HG02943 (cell line): ENCODE measurements at regions not wholly inside any gene's neighbourhood (a gene's known extent, or its start where the extent isn't known, plus 50 kb on each side); places are given as distances from the start of the nearest gene placed in this dataset.
"Not testable (repeated sequence)": the region's sequence is repeated elsewhere in the genome, so short reads cannot be mapped to it uniquely, and the experiment has no call there.

Source experiments
- ATAC-seq: cut with Tn5 transposase; IDR thresholded peaks from one replicate; pipeline ENCODE4 v1.9.1; 2021; ENCODE audit warnings: mild to moderate bottlenecking, low read depth, moderate library complexity; ENCODE audit not compliant: unreplicated experiment

DNA sequence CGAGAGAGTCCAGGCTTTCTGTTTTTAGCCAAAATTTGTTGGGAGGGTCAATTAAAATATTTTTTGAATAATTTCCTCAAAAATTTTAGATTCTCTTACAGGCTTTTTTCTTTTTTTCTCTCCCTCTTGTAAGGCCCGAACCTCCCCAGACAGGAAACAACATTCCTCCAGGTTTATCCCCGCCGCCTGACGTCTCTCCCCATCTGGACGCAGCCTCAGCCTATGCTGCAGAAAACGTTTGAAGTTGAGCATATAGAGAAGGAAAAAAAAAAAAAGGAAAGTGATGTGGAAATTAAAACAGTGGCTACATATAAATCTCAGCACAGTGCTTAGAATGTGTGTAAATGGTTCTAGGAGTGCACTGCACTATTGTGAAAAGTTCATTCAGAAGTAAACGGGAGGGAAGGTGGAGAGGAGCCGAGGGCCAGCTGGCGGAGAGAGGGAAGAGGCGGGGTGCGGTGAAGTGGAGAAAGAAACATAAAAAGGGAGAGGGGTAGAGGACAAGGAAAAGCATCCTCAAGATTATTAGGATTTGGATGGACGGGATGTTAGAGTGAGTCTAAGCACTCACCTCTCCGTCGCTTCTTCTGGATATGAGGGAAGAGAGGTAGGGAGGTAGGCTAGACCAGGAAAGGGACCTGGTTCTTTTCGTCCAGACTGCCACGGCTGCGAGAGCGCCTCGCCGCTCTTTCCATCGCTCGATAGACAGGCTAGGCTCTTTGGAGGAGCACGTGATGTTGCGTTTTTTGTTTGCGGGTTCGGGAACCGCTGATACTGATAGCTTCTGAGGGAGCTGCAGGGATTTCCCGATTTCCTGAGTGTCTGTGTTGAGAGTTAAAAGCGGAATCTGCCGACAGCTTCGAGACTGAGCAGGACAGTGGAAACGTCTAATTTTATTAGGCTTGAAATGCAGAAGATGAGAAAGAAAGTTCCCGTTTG lies 98.7 kb downstream of the TRIM27 start:
- ATAC-seq: no peak

DNA sequence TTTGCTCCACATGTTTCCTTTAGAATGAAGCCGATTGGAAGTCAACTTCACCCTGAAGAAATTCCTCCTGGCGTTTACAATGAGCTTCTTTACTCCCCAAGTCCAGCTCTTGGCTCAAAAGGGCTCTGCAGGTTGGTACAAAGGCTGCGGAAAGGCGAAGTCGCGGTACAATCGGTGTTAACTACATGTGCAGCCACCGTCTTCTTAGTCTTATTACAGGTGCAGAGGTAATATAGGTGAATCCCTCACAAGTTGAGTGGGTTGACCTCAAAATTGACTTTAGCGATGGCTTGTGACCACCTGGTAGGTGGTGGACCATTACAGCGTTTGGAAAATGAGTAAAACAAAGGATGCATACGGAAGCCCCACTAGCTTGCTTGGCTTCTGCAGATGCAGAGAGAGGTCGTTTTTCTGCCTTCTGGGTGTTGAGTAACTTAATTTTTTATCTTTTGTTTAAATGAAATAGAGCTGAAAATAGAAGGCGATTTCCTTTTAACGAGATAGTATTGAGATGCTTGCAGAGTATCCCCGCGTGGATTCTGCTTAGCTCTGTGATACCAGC lies 98.0 kb downstream of the TRIM27 start:
- ATAC-seq: no peak

GRCh38 chr6:28831683-28832082 lies 92.1 kb downstream of the TRIM27 start:
- not testable (repeated sequence) for ATAC-seq

GRCh38 chr6:28836703-28837102 lies 87.1 kb downstream of the TRIM27 start:
- not testable (repeated sequence) for ATAC-seq

DNA sequence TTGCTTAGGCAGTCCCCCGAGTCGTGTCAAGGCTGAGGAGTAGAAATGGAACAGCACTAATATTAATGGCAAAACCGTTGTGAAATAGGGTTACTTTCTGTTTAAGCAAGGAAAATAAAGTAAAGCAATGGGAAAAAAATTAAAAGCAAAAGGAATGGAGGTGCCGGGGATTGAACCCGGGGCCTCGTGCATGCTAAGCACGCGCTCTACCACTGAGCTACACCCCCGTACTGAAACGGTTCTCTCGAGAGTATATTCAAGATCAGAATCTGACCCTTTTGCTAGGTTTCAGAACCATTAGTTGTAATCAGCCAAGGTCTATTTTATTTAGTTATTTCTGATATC lies 85.5 kb downstream of the TRIM27 start:
- peak; percentile 61 for ATAC-seq

DNA sequence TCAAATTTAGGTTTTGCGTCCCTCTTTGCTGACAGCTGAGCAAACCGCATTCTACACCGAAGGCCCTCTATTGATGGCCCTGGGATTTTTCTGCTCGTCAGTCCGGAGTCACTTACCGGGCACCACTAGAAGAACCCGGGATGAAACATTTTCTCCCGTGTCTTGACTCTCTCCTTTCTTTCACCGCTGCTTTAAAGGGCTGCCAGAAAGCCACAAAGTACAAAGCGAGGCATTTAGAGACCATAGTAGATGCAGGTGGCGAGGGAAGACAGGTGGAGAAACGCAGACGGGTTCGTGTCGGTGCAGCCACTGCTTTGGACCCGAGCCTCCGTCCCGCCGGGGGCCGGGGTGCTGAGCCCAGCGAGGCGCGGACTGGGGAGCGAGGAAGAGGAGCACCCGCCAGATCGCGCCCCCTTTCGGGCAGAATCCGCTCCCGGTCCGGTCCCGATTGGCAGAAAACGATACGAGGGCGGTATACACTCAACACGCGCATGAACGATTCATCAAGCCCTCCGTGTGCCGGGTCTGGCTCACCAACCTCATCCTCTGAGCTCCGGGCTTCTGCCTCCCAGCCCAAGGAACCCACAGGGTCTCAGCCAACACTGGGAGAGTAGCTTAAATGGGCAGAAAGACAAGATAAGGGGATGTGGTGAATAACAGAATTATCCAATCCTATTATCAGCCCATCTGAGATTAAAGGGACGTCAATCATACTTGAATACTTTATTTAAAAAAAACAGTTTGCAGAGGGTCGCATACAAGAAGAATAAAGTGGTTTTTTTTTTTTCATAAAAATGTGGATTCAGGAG lies 84.9 kb downstream of the TRIM27 start:
- peak; percentile 44 for ATAC-seq

DNA sequence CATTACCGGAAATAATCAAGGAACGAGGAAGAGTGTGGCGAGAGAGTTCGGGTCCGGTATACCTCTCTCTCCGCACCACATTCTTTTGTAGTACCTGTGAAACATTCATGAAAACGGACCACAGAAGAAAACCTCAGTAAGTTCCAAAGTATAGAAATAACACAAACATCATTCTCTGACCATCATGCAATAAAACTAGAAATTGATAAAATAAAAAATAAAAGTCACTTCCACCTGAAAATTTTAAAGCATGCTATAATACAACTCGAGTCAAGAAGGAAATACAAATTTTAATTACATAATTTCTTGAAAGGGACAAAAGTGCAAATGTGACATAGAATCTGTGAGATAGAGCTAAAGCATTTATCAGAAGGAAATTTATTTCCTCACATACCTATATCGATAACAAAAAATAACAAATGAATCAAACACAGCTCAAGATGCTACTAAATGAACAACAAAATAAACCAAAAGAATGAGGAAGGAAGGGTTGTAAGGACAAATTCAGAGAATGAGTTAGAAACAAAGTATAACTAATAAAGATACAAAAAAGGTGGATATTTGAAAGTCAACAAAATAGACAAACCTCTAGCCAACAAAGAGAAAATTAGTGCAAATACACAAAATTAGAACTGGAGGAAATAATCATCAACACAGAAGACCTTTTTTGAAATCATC lies 84.2 kb downstream of the TRIM27 start:
- no peak for ATAC-seq

DNA sequence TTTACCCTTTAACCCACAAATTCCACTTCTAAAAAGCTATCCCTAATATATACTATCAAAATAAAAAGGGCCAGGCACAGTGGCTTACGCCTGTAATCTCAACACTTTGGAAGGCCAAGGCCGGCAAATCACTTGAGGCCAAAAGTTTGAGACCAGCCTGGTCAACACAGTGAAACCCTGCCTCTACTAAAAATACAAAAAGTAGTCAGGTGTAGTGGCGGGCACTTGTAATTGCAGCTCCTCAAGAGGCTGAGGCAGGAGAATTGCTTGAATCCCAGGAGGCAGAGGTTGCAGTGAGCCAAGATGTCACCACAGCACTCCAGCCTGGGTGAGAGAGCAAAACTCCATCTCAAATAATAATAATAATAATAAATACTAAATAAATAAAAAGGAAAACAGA lies 82.5 kb downstream of the TRIM27 start:
- ATAC-seq: no peak

DNA sequence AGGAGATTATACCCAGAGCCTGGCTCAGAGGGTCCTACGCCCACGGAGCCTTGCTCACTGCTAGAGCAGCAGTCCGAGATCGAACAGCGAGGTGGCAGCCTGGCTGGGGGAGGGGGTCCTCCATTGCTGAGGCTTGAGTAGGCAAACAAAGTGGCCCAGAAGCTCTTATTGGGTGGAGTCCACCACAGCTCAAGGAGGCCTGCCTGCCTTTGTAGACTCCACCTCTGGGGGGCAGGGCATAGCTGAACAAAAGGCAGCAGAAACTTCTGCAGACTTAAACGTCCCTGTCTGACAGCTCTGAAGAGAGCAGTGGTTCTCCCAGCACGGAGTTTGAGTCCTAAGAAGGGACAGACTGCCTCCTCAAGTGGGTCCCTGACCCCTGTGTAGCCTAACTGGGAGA lies 75.0 kb downstream of the TRIM27 start:
- not testable (repeated sequence) for ATAC-seq
